Body of pancreas (tissue), 4 donors: ENCODE measurements at regions not wholly inside any gene's neighbourhood (a gene's known extent, or its start where the extent isn't known, plus 50 kb on each side); places are given as distances from the start of the nearest gene placed in this dataset.

Experiments
- CTCF ChIP-seq, 7 experiments: fragments of 450-650 bp in 4 of 7; fragments of 200-600 bp in 3 of 7; sonication (generic) in 3 of 7; IDR thresholded peaks; one replicate each; pipeline ENCODE4 v1.5.1; 2016 to 2019; ENCODE audit warnings: antibody characterized with exemption in 7 of 7
- POLR2A ChIP-seq, 3 donors: fragments of 450-650 bp; IDR thresholded peaks; one replicate each; pipeline ENCODE4 v1.6.1; 2016; ENCODE audit warnings: antibody characterized with exemption in 3 of 3, mild to moderate bottlenecking in 2 of 3

- TF ChIP-seq CTCF (IDR thresholded peaks at IDR 0.05) (no peak), POLR2A (IDR thresholded peaks at IDR 0.05) (no peak)
These were observed 189.1 kb upstream of the C1orf87 start for GRCh38 chr1:60262701-60263100.
